Neural cell (in vitro differentiated cells): ENCODE measurements at regions not wholly inside any gene's neighbourhood (a gene's known extent, or its start where the extent isn't known, plus 50 kb on each side); places are given as distances from the start of the nearest gene placed in this dataset.

Experiments used
- H2AFZ ChIP-seq: fragments of 200-600, 300-800 bp; sonication (generic), shearing (Covaris generic); 2 replicates; pipeline ENCODE4 v1.6.0; 2014; ENCODE audit warnings: low read depth, mild to moderate bottlenecking, antibody characterized with exemption, low read length, moderate library complexity
- H3F3A ChIP-seq: fragments of 200-600 bp; shearing (Covaris generic); 2 replicates; pipeline ENCODE4 v1.6.1; 2016; ENCODE audit warnings: mild to moderate bottlenecking, moderate library complexity, mixed read lengths, antibody characterized with exemption, low read length; ENCODE audit not compliant: insufficient read depth, poor library complexity, severe bottlenecking
- H3K27ac ChIP-seq: fragments of 200-600, 300-800 bp; sonication (generic), shearing (Covaris generic); 2 replicates; pipeline ENCODE4 v1.5.1; 2014; ENCODE audit warnings: mild to moderate bottlenecking, low read length, moderate library complexity
- H3K27me3 ChIP-seq: fragments of 300-800, 200-600 bp; sonication (generic), shearing (Covaris generic); 2 replicates; pipeline ENCODE4 v1.6.0; 2014; ENCODE audit warnings: mild to moderate bottlenecking, low read depth, low read length, moderate library complexity; ENCODE audit not compliant: insufficient read depth
- H3K36me3 ChIP-seq: fragments of 300-800, 200-600 bp; sonication (generic), shearing (Covaris generic); 2 replicates; pipeline ENCODE4 v1.5.1; 2014; ENCODE audit warnings: mild to moderate bottlenecking, antibody characterized with exemption, low read length, moderate library complexity; ENCODE audit not compliant: insufficient read depth
- H3K4me2 ChIP-seq: fragments of 300-800, 200-600 bp; sonication (generic), shearing (Covaris generic); 2 replicates; pipeline ENCODE4 v1.6.0; 2014; ENCODE audit warnings: mild to moderate bottlenecking, low read length
- H3K4me3 ChIP-seq: fragments of 300-800, 200-600 bp; sonication (generic), shearing (Covaris generic); 2 replicates; pipeline ENCODE4 v1.5.1; 2014; ENCODE audit warnings: mild to moderate bottlenecking, low read length, moderate library complexity
- H3K79me2 ChIP-seq: fragments of 200-600 bp; shearing (Covaris generic); replicated peaks from 2 replicates; pipeline ENCODE4 v1.6.0; 2014; ENCODE audit warnings: mild to moderate bottlenecking, low read length, moderate library complexity; ENCODE audit not compliant: insufficient read depth
- H3K9ac ChIP-seq: fragments of 300-800, 200-600 bp; sonication (generic), shearing (Covaris generic); 2 replicates; pipeline ENCODE4 v1.6.1; 2016; ENCODE audit warnings: mild to moderate bottlenecking, low read length, mixed read lengths
- H3K9me2 ChIP-seq: fragments of 200-600 bp; shearing (Covaris generic); 2 replicates; pipeline ENCODE4 v1.6.1; 2016; ENCODE audit warnings: mild to moderate bottlenecking, low read length, mixed read lengths; ENCODE audit not compliant: insufficient read depth
- H3K9me3 ChIP-seq: fragments of 200-600, 300-800 bp; sonication (generic), shearing (Covaris generic); 2 replicates; pipeline ENCODE4 v1.6.1; 2016; ENCODE audit warnings: mild to moderate bottlenecking, mixed run types, low read length, moderate library complexity, mixed read lengths
- H4K20me1 ChIP-seq: fragments of 200-600 bp; shearing (Covaris generic); 2 replicates; pipeline ENCODE4 v1.6.1; 2016; ENCODE audit warnings: mild to moderate bottlenecking, mixed run types; ENCODE audit not compliant: insufficient read depth
- EP300 ChIP-seq: fragments of 450-650 bp; conservative IDR thresholded peaks from 2 replicates; pipeline ENCODE4 v1.6.1; 2014; ENCODE audit warnings: antibody characterized with exemption, mild to moderate bottlenecking, moderate library complexity; ENCODE audit not compliant: poor library complexity, severe bottlenecking
- EZH2 ChIP-seq: fragments of 200-600, 300-800 bp; shearing (Covaris generic), sonication (generic); IDR thresholded peaks from 2 replicates; pipeline ENCODE4 v1.6.1; 2014; ENCODE audit warnings: antibody characterized with exemption, low read length, borderline replicate concordance, mild to moderate bottlenecking; ENCODE audit not compliant: insufficient read depth, poor library complexity, severe bottlenecking
- MXI1 ChIP-seq: fragments of 450-650 bp; conservative IDR thresholded peaks from 2 replicates; pipeline ENCODE4 v1.6.1; 2014; ENCODE audit warnings: antibody characterized with exemption, mild to moderate bottlenecking; ENCODE audit not compliant: poor library complexity, severe bottlenecking
- POLR2AphosphoS5 ChIP-seq: IDR thresholded peaks from 2 replicates; pipeline ENCODE4 v1.6.1; 2012
- RAD21 ChIP-seq: fragments of 450-650 bp; conservative IDR thresholded peaks from 2 replicates; pipeline ENCODE4 v1.6.1; 2014; ENCODE audit warnings: antibody characterized with exemption, mild to moderate bottlenecking, moderate library complexity
- SMC3 ChIP-seq: fragments of 450-650 bp; conservative IDR thresholded peaks from 2 replicates; pipeline ENCODE4 v1.6.1; 2014; ENCODE audit warnings: antibody characterized with exemption, mild to moderate bottlenecking, moderate library complexity; ENCODE audit not compliant: poor library complexity
- TAF1 ChIP-seq: IDR thresholded peaks from 2 replicates; pipeline ENCODE4 v1.6.1; 2012; ENCODE audit warnings: low read depth
- TF ChIP-seq, protein P1 (sequence below): IDR thresholded peaks from 2 replicates; pipeline ENCODE4 v1.6.1; 2012; ENCODE audit warnings: borderline replicate concordance
- TF ChIP-seq, protein P2 (sequence below): fragments of 450-650 bp; IDR thresholded peaks from 2 replicates; pipeline ENCODE4 v1.5.1; 2014; ENCODE audit warnings: antibody characterized with exemption, mild to moderate bottlenecking, moderate library complexity; ENCODE audit not compliant: poor library complexity, severe bottlenecking

DNA sequence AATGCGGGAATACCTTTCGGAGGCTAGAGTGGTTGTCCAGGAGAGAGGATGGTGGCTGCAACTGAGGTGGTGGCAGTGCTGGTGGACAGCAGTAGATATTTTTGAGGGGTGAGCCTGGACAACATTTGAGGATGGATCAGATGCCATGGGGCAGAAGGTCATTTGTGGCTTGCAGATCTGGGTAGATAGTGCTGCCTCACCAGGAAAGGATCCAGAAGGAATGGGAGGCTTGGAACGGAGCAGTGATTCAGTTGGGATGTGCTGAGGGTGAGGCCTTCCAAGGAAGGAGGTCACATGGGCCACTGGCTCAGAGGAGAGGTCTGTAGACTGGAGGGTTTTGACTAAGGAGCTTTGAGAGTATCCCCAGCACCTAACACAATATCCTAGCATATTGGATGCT is 110.8 kb upstream of the KAZN start:
- Histone ChIP-seq H4K20me1 (no peaks in the 10 kb centered on the region), H3K27ac (no peak overlapping the region), H3K4me2 (no peak overlapping the region), H3K9me2 (no peaks in the 10 kb centered on the region), H3F3A (no peaks in the 10 kb centered on the region), H3K9ac (no peak overlapping the region), H3K79me2 (no peaks in the 10 kb centered on the region), H3K36me3 (no peaks in the 10 kb centered on the region), H2AFZ (no peak overlapping the region), H3K27me3 (no peaks in the 10 kb centered on the region), H3K9me3 (no peaks in the 10 kb centered on the region), H3K4me3 (no peak overlapping the region)
- no peak for TF ChIP-seq POLR2AphosphoS5
- no peak for TF ChIP-seq EP300
- no peak for TF ChIP-seq RAD21
- TF ChIP-seq, protein P1, sequence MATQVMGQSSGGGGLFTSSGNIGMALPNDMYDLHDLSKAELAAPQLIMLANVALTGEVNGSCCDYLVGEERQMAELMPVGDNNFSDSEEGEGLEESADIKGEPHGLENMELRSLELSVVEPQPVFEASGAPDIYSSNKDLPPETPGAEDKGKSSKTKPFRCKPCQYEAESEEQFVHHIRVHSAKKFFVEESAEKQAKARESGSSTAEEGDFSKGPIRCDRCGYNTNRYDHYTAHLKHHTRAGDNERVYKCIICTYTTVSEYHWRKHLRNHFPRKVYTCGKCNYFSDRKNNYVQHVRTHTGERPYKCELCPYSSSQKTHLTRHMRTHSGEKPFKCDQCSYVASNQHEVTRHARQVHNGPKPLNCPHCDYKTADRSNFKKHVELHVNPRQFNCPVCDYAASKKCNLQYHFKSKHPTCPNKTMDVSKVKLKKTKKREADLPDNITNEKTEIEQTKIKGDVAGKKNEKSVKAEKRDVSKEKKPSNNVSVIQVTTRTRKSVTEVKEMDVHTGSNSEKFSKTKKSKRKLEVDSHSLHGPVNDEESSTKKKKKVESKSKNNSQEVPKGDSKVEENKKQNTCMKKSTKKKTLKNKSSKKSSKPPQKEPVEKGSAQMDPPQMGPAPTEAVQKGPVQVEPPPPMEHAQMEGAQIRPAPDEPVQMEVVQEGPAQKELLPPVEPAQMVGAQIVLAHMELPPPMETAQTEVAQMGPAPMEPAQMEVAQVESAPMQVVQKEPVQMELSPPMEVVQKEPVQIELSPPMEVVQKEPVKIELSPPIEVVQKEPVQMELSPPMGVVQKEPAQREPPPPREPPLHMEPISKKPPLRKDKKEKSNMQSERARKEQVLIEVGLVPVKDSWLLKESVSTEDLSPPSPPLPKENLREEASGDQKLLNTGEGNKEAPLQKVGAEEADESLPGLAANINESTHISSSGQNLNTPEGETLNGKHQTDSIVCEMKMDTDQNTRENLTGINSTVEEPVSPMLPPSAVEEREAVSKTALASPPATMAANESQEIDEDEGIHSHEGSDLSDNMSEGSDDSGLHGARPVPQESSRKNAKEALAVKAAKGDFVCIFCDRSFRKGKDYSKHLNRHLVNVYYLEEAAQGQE: no peak
- no peak for TF ChIP-seq SMC3
- no peak for TF ChIP-seq EZH2
- no peak for TF ChIP-seq TAF1
- no peak for TF ChIP-seq MXI1
- TF ChIP-seq, protein P2, sequence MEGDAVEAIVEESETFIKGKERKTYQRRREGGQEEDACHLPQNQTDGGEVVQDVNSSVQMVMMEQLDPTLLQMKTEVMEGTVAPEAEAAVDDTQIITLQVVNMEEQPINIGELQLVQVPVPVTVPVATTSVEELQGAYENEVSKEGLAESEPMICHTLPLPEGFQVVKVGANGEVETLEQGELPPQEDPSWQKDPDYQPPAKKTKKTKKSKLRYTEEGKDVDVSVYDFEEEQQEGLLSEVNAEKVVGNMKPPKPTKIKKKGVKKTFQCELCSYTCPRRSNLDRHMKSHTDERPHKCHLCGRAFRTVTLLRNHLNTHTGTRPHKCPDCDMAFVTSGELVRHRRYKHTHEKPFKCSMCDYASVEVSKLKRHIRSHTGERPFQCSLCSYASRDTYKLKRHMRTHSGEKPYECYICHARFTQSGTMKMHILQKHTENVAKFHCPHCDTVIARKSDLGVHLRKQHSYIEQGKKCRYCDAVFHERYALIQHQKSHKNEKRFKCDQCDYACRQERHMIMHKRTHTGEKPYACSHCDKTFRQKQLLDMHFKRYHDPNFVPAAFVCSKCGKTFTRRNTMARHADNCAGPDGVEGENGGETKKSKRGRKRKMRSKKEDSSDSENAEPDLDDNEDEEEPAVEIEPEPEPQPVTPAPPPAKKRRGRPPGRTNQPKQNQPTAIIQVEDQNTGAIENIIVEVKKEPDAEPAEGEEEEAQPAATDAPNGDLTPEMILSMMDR: no peak

DNA sequence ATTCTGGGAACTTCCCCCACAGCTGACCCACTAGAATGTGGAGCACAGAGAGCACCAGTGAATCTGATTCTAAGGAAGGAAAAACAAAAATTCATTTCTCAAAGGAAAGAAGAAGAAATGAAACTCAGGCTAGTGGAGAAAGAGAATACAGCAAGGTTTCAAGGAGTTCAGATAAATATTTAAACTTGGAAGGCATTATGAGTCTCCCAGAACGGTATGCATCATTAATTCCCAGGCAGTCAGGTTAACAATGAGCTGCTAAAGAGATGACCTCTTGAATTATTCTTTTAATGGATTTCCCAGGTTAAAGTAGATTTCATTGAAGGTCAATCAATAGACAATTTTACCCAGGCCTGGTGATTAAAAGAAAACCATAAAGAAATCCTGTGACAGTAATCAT is 103.6 kb upstream of the KAZN start:
- no peaks in the 10 kb centered on the region for H3K79me2 ChIP-seq
- TF ChIP-seq, protein P1: no peak
- TF ChIP-seq, protein P2: no peak
- no peak overlapping the region for H3K4me2 ChIP-seq
- H3F3A ChIP-seq: no peaks in the 10 kb centered on the region
- H3K36me3 ChIP-seq: no peaks in the 10 kb centered on the region
- no peaks in the 10 kb centered on the region for H3K9me3 ChIP-seq
- H3K9ac ChIP-seq: no peak overlapping the region
- H3K27me3 ChIP-seq: no peaks in the 10 kb centered on the region
- H2AFZ ChIP-seq: no peak overlapping the region
- no peaks in the 10 kb centered on the region for H4K20me1 ChIP-seq
- H3K9me2 ChIP-seq: no peaks in the 10 kb centered on the region
- peak overlapping the region; percentile 84 for H3K27ac ChIP-seq
- H3K4me3 ChIP-seq: no peak overlapping the region
